ENCODE measurements at regions not wholly inside any gene's neighbourhood (a gene's known extent, or its start where the extent isn't known, plus 50 kb on each side); places are given as distances from the start of the nearest gene placed in this dataset.

DNA sequence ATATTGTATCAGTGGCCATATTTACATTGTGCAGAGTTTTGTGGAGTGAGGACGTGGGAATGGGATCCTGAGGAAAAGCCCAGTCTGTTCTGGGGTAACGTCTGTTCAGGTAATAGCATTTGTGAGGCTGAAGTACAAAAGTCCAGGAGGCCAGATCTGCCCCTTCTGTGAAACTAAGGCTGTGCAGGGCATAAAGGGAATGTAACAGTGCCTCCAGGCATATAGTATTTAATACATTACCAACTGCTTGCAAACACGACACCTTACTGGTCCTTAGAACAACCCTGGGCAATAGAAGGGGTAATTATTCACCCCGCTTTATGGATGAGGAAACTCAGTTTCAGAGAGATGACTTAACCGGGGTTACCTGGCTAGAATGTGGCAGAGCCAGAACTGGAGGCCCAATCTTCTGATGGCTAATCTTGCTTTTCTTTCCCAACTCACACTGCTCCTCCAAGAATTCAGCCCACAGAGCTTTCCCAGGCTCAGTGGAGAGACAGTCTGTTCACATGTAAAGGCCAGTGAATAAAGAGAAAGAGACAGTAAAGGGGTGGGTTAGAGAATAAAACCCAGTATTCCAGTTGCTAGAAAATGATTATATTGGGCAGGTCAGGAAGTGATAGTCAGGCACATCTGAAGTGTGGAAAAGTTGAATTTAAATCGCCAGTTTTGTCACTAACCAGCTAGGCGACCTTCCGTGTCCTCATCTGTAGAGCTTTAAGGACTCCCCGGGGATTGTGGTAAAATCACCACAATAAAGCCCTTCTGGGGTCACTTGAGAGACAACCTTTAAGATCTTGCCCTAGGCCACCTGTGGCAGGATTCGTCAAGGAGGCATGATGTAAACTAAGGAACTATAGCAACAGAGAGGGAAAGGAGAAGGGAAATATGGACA, 280.7 kb upstream of the CITED2 start:
- H3K27ac ChIP-seq (ENCODE audit: poor library complexity, severe bottlenecking): no peak overlapping the region
- no peaks in the 10 kb centered on the region for H3K36me3 ChIP-seq (ENCODE audit: low read depth)
- no peak for DNase-seq (ENCODE audit: low spot score)
- no peaks in the 10 kb centered on the region for H3K4me1 ChIP-seq (ENCODE audit: insufficient read depth, poor library complexity, severe bottlenecking)
- TF ChIP-seq, protein P1, sequence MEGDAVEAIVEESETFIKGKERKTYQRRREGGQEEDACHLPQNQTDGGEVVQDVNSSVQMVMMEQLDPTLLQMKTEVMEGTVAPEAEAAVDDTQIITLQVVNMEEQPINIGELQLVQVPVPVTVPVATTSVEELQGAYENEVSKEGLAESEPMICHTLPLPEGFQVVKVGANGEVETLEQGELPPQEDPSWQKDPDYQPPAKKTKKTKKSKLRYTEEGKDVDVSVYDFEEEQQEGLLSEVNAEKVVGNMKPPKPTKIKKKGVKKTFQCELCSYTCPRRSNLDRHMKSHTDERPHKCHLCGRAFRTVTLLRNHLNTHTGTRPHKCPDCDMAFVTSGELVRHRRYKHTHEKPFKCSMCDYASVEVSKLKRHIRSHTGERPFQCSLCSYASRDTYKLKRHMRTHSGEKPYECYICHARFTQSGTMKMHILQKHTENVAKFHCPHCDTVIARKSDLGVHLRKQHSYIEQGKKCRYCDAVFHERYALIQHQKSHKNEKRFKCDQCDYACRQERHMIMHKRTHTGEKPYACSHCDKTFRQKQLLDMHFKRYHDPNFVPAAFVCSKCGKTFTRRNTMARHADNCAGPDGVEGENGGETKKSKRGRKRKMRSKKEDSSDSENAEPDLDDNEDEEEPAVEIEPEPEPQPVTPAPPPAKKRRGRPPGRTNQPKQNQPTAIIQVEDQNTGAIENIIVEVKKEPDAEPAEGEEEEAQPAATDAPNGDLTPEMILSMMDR (IDR thresholded peaks at IDR 0.05; ENCODE audit: poor library complexity, severe bottlenecking): no peak
- no peak for ATAC-seq (ENCODE audit: low read depth)
- no peaks in the 10 kb centered on the region for H3K9me3 ChIP-seq (ENCODE audit: severe bottlenecking)
- no peaks in the 10 kb centered on the region for H3K27me3 ChIP-seq (ENCODE audit: insufficient read depth, poor library complexity, severe bottlenecking)
- no peak overlapping the region for H3K4me3 ChIP-seq (ENCODE audit: severe bottlenecking)

DNA sequence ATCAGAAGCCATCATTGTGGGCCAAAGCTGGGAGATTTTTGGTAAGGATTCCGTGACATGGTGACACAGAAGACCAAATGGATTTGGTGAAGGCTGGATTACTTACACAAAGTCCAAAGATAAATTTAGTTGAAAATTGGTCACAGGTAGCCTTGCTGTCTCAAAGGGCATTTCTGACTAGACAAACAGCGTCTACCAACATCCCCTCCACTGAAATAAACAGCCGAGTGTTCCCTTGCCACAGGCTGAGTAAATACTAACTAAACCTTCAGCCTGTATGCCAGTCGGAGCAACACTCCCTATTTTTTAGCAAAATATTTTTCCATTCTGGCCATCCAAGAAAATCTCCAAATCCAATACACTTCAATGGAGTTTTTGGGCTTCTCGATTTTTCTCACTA, 279.9 kb upstream of the CITED2 start:
- no peaks in the 10 kb centered on the region for H3K27me3 ChIP-seq (ENCODE audit: insufficient read depth, poor library complexity, severe bottlenecking)
- H3K27ac ChIP-seq (ENCODE audit: poor library complexity, severe bottlenecking): no peak overlapping the region
- DNase-seq (ENCODE audit: low spot score) (no peak), ATAC-seq (ENCODE audit: low read depth) (no peak)
- no peaks in the 10 kb centered on the region for H3K36me3 ChIP-seq (ENCODE audit: low read depth)
- H3K4me3 ChIP-seq (ENCODE audit: severe bottlenecking): no peak overlapping the region
- TF ChIP-seq, protein P1 (IDR thresholded peaks at IDR 0.05; ENCODE audit: poor library complexity, severe bottlenecking): no peak
- H3K4me1 ChIP-seq (ENCODE audit: insufficient read depth, poor library complexity, severe bottlenecking): no peaks in the 10 kb centered on the region
- no peaks in the 10 kb centered on the region for H3K9me3 ChIP-seq (ENCODE audit: severe bottlenecking)

DNA sequence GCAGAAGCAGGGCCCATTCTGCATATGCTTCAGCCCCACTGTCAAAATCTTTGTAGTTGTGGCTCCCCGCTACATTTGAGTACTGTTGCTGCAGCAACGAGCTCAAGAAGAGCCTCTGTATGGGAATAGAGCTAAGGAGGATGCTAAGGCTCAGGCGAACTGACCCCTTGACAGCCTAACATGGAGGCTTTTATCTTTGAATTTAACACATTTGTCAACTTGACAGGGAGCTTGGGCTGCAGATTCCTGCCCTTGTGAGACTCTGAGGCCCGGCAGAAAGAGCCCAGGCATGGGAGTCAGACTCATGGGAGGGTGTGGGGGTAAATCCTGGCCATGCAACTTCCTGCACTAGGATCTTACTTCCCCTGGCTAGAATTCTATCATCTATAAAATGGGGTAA, 278.7 kb upstream of the CITED2 start:
- Histone ChIP-seq H3K9me3 (ENCODE audit: severe bottlenecking) (no peaks in the 10 kb centered on the region), H3K36me3 (ENCODE audit: low read depth) (no peaks in the 10 kb centered on the region), H3K4me1 (ENCODE audit: insufficient read depth, poor library complexity, severe bottlenecking) (no peaks in the 10 kb centered on the region), H3K27me3 (ENCODE audit: insufficient read depth, poor library complexity, severe bottlenecking) (no peaks in the 10 kb centered on the region), H3K27ac (ENCODE audit: poor library complexity, severe bottlenecking) (no peak overlapping the region), H3K4me3 (ENCODE audit: severe bottlenecking) (no peak overlapping the region)
- TF ChIP-seq, protein P1 (IDR thresholded peaks at IDR 0.05; ENCODE audit: poor library complexity, severe bottlenecking): no peak
- ATAC-seq (ENCODE audit: low read depth) (no peak), DNase-seq (ENCODE audit: low spot score) (no peak)

DNA sequence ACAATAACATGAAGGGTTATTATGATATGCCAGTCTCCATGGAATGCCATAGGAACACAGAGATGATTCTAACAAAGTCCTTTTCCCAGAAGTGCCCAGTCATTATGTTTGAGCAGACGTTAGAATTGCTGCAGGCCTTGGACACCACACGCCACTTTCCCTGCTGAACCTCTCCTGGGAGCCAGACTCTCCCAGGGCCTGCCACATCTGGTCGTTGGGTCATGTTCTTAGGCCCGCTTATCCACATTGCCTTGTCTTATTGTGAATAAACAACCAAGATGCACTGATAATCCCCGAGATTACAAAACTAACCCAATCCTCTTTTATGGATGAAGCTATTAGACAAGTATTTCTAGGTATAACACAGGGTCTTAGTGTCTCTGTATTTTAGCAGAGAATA, 276.5 kb upstream of the CITED2 start:
- no peaks in the 10 kb centered on the region for H3K27me3 ChIP-seq (ENCODE audit: insufficient read depth, poor library complexity, severe bottlenecking)
- no peaks in the 10 kb centered on the region for H3K4me1 ChIP-seq (ENCODE audit: insufficient read depth, poor library complexity, severe bottlenecking)
- no peak overlapping the region for H3K27ac ChIP-seq (ENCODE audit: poor library complexity, severe bottlenecking)
- TF ChIP-seq, protein P1 (IDR thresholded peaks at IDR 0.05; ENCODE audit: poor library complexity, severe bottlenecking): no peak
- ATAC-seq (ENCODE audit: low read depth): no peak
- DNase-seq (ENCODE audit: low spot score): no peak
- H3K4me3 ChIP-seq (ENCODE audit: severe bottlenecking): no peak overlapping the region
- H3K9me3 ChIP-seq (ENCODE audit: severe bottlenecking): no peaks in the 10 kb centered on the region
- no peaks in the 10 kb centered on the region for H3K36me3 ChIP-seq (ENCODE audit: low read depth)

DNA sequence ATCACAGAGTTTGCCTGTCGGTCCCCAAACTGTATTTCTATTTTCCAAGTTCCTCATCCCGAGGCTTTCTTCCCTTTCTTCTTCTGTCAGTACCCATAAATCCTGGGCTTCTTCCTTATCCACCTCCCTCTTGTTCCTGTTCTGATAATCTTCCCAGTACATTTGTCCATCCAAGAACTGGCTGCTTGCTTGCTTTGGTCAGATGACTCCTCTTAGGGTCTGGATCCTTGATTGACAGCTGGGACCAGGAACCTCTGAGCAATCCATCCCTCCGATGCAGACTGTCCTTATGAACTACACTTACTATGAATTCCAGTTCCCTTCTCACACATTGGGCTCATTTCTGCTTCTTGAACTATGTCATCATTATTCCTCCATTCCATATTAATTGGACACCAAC, 275.3 kb upstream of the CITED2 start:
- H3K27ac ChIP-seq (ENCODE audit: poor library complexity, severe bottlenecking): no peak overlapping the region
- no peaks in the 10 kb centered on the region for H3K9me3 ChIP-seq (ENCODE audit: severe bottlenecking)
- H3K4me3 ChIP-seq (ENCODE audit: severe bottlenecking): no peak overlapping the region
- no peaks in the 10 kb centered on the region for H3K27me3 ChIP-seq (ENCODE audit: insufficient read depth, poor library complexity, severe bottlenecking)
- no peak for DNase-seq (ENCODE audit: low spot score)
- H3K4me1 ChIP-seq (ENCODE audit: insufficient read depth, poor library complexity, severe bottlenecking): no peaks in the 10 kb centered on the region
- H3K36me3 ChIP-seq (ENCODE audit: low read depth): no peaks in the 10 kb centered on the region
- no peak for ATAC-seq (ENCODE audit: low read depth)
- TF ChIP-seq, protein P1 (IDR thresholded peaks at IDR 0.05; ENCODE audit: poor library complexity, severe bottlenecking): no peak

Measured in RWPE2 (cell line).